Hepatocyte (in vitro differentiated cells): ENCODE measurements at regions not wholly inside any gene's neighbourhood (a gene's known extent, or its start where the extent isn't known, plus 50 kb on each side); places are given as distances from the start of the nearest gene placed in this dataset.

ENCODE experiments used
- DNase-seq: peaks from one replicate; pipeline ENCODE4 v3.0.0-alpha.2; 2016; ENCODE audit warnings: low spot score
- H2AFZ ChIP-seq: fragments of 200-600 bp; sonication (generic); 2 replicates; pipeline ENCODE4 v1.6.0; 2016; ENCODE audit warnings: antibody characterized with exemption, mild to moderate bottlenecking
- H3K27ac ChIP-seq: fragments of 200-600 bp; sonication (generic); 2 replicates; pipeline ENCODE4 v1.5.1; 2016; ENCODE audit warnings: mild to moderate bottlenecking
- H3K27me3 ChIP-seq: fragments of 200-600 bp; sonication (generic); 2 replicates; pipeline ENCODE4 v1.6.1; 2016
- H3K36me3 ChIP-seq: fragments of 200-600 bp; sonication (generic); replicated peaks from 2 replicates; pipeline ENCODE4 v1.5.1; 2016; ENCODE audit warnings: low read depth; ENCODE audit not compliant: insufficient read depth
- H3K4me1 ChIP-seq: fragments of 200-600 bp; sonication (generic); 2 replicates; pipeline ENCODE4 v1.5.1; 2016; ENCODE audit warnings: mild to moderate bottlenecking, moderate library complexity; ENCODE audit not compliant: insufficient read depth
- H3K4me2 ChIP-seq: fragments of 200-600 bp; sonication (generic); 2 replicates; pipeline ENCODE4 v1.6.0; 2016
- H3K4me3 ChIP-seq: fragments of 200-600 bp; sonication (generic); 2 replicates; pipeline ENCODE4 v1.5.1; 2016; ENCODE audit warnings: mild to moderate bottlenecking
- H3K79me2 ChIP-seq: fragments of 200-600 bp; sonication (generic); 2 replicates; pipeline ENCODE4 v1.6.0; 2017; ENCODE audit warnings: mild to moderate bottlenecking
- H3K9me2 ChIP-seq: fragments of 200-600 bp; sonication (generic); replicated peaks from 2 replicates; pipeline ENCODE4 v1.6.0; 2017; ENCODE audit warnings: mild to moderate bottlenecking; ENCODE audit not compliant: insufficient read depth
- H3K9me3 ChIP-seq: fragments of 200-600 bp; sonication (generic); 2 replicates; pipeline ENCODE4 v1.5.1; 2016; ENCODE audit warnings: low read depth, mild to moderate bottlenecking
- H4K20me1 ChIP-seq: fragments of 200-600 bp; sonication (generic); 2 replicates; pipeline ENCODE4 v1.6.0; 2016; ENCODE audit warnings: mild to moderate bottlenecking; ENCODE audit not compliant: insufficient read depth, poor library complexity, severe bottlenecking
- CTCF ChIP-seq: fragments of 200-600 bp; sonication (generic); IDR thresholded peaks from 2 replicates; pipeline ENCODE4 v1.5.1; 2016; ENCODE audit warnings: antibody characterized with exemption, mild to moderate bottlenecking; ENCODE audit not compliant: poor library complexity
- EZH2 ChIP-seq: fragments of 200-600 bp; sonication (generic); IDR thresholded peaks from 2 replicates; pipeline ENCODE4 v1.6.1; 2016; ENCODE audit warnings: antibody characterized with exemption, mild to moderate bottlenecking, borderline replicate concordance
- EZH2phosphoT487 ChIP-seq: fragments of 200-600 bp; sonication (generic); IDR thresholded peaks from one replicate; pipeline ENCODE4 v1.6.1; 2018; ENCODE audit warnings: antibody characterized with exemption, mild to moderate bottlenecking, low read depth, moderate library complexity; ENCODE audit not compliant: unreplicated experiment, severe bottlenecking
- WGBS: methylation state at CpG from one replicate; pipeline ENCODE4 v1.1.6; 2016; ENCODE audit warnings: low lambda C conversion rate; ENCODE audit errors: missing lambda C conversion rate; 5-methylcytosine and 5-hydroxymethylcytosine counted together

GRCh38 chr9:93792358-93792757, 162.8 kb downstream of the BARX1 start:
- H3K27me3 ChIP-seq, result peaks cover 3% of the 10 kb centered on the region
- no peak overlapping the region for H2AFZ ChIP-seq
- 97% methylated on average over 1 of the region's 1 CpG for WGBS
- H3K79me2 ChIP-seq, result no peaks in the 10 kb centered on the region
- H3K9me3 ChIP-seq, result no peaks in the 10 kb centered on the region
- DNase-seq, result no peak
- no peak for TF ChIP-seq EZH2
- no peak for TF ChIP-seq CTCF
- no peak for TF ChIP-seq EZH2phosphoT487
- H3K36me3 ChIP-seq, result no peaks in the 10 kb centered on the region
- H3K4me1 ChIP-seq, result no peaks in the 10 kb centered on the region
- H3K4me3 ChIP-seq, result no peak overlapping the region
- no peaks in the 10 kb centered on the region for H4K20me1 ChIP-seq
- no peaks in the 10 kb centered on the region for H3K9me2 ChIP-seq
- H3K4me2 ChIP-seq, result no peak overlapping the region
- no peak overlapping the region for H3K27ac ChIP-seq

- H3K79me2 ChIP-seq, result no peaks in the 10 kb centered on the region
- H3K4me3 ChIP-seq, result no peak overlapping the region
- no peak overlapping the region for H3K4me2 ChIP-seq
- H3K9me3 ChIP-seq, result no peaks in the 10 kb centered on the region
- no peaks in the 10 kb centered on the region for H3K27me3 ChIP-seq
- H3K4me1 ChIP-seq, result no peaks in the 10 kb centered on the region
- H4K20me1 ChIP-seq, result no peaks in the 10 kb centered on the region
- H2AFZ ChIP-seq, result no peak overlapping the region
- H3K36me3 ChIP-seq, result no peaks in the 10 kb centered on the region
- 84% methylated on average over 2 of the region's 2 CpGs for WGBS
- no peaks in the 10 kb centered on the region for H3K9me2 ChIP-seq
- DNase-seq, result no peak
- H3K27ac ChIP-seq, result no peak overlapping the region
- TF ChIP-seq EZH2phosphoT487, result no peak
- no peak for TF ChIP-seq CTCF
- TF ChIP-seq EZH2, result no peak
Observed at GRCh38 chr9:93786204-93786603, 169.0 kb downstream of the BARX1 start.

- Histone ChIP-seq H3K27me3 (no peaks in the 10 kb centered on the region), H2AFZ (no peak overlapping the region), H3K36me3 (no peaks in the 10 kb centered on the region), H3K79me2 (no peaks in the 10 kb centered on the region), H4K20me1 (no peaks in the 10 kb centered on the region), H3K4me1 (no peaks in the 10 kb centered on the region), H3K4me3 (no peak overlapping the region), H3K9me2 (no peaks in the 10 kb centered on the region), H3K9me3 (no peaks in the 10 kb centered on the region), H3K27ac (no peak overlapping the region), H3K4me2 (no peak overlapping the region)
- DNase-seq, result no peak
- TF ChIP-seq CTCF (no peak), EZH2 (no peak), EZH2phosphoT487 (no peak)
- WGBS, result 94% methylated on average over 11 of the region's 11 CpGs
Observed at GRCh38 chr9:93776873-93777272, 178.3 kb downstream of the BARX1 start.

- no peak for DNase-seq
- Histone ChIP-seq H3K27me3 (no peaks in the 10 kb centered on the region), H3K4me1 (no peaks in the 10 kb centered on the region), H3K4me3 (no peak overlapping the region), H3K9me2 (no peaks in the 10 kb centered on the region), H4K20me1 (no peaks in the 10 kb centered on the region), H3K4me2 (no peak overlapping the region), H3K36me3 (no peaks in the 10 kb centered on the region), H3K9me3 (no peaks in the 10 kb centered on the region), H2AFZ (no peak overlapping the region), H3K27ac (no peak overlapping the region), H3K79me2 (no peaks in the 10 kb centered on the region)
- WGBS, result 83% methylated on average over 1 of the region's 1 CpG
- no peak for TF ChIP-seq CTCF
- TF ChIP-seq EZH2, result no peak
- TF ChIP-seq EZH2phosphoT487, result no peak
Observed at GRCh38 chr9:93776256-93776655, 178.9 kb downstream of the BARX1 start.
